Thyroid gland (tissue), 4 donors: ENCODE measurements at regions not wholly inside any gene's neighbourhood (a gene's known extent, or its start where the extent isn't known, plus 50 kb on each side); places are given as distances from the start of the nearest gene placed in this dataset.

Experiments used
- DNase-seq, 2 donors: peaks; one replicate each; pipeline ENCODE4 v3.0.0-alpha.2; 2019
- H3K27ac ChIP-seq, 3 donors: fragments of 200-600 bp; sonication (generic); 1 replicate in 2 of 3; 2 replicates in 1 of 3; pipeline ENCODE4 v1.5.1; 2016 to 2019; ENCODE audit warnings: mild to moderate bottlenecking in 1 of 3, moderate library complexity in 1 of 3
- H3K27me3 ChIP-seq: fragments of 200-600 bp; sonication (generic); one replicate; pipeline ENCODE4 v1.5.1; 2019
- H3K36me3 ChIP-seq, 2 donors: fragments of 200-600 bp; sonication (generic); one replicate each; pipeline ENCODE4 v1.5.1; 2016 to 2019
- H3K4me1 ChIP-seq, 2 donors: fragments of 200-600 bp; sonication (generic); one replicate each; pipeline ENCODE4 v1.5.1; 2017 to 2019
- H3K4me3 ChIP-seq, 3 donors: fragments of 200-600 bp; sonication (generic); replicated peaks in 1 of 3; 1 replicate in 2 of 3; 2 replicates in 1 of 3; pipeline ENCODE4 v1.5.1; 2016; ENCODE audit warnings: mild to moderate bottlenecking in 1 of 3
- H3K9me3 ChIP-seq: fragments of 200-600 bp; sonication (generic); one replicate; pipeline ENCODE4 v1.5.1; 2017
- POLR2A ChIP-seq, 2 donors: fragments of 450-650 bp; IDR thresholded peaks; one replicate each; pipeline ENCODE4 v1.6.1; 2017; ENCODE audit warnings: antibody characterized with exemption in 2 of 2, mild to moderate bottlenecking in 2 of 2, moderate library complexity in 1 of 2
- WGBS, 2 donors: methylation state at CpG; one replicate each; pipeline ENCODE4 v1.1.5; 2017; 5-methylcytosine and 5-hydroxymethylcytosine counted together
- intact Hi-C: fragments of 100-400 bp; cut with DNase I; formaldehyde crosslinking; loops from one replicate; pipeline ENCODE4 v1.15.1; 2023
- TF ChIP-seq, protein P1 (sequence below), 6 experiments: fragments of 200-600 bp in 3 of 6; fragments of 450-650 bp in 3 of 6; sonication (generic) in 3 of 6; IDR thresholded peaks; one replicate each; pipeline ENCODE4 v1.5.1; 2016 to 2019; ENCODE audit warnings: antibody characterized with exemption in 6 of 6, mild to moderate bottlenecking in 2 of 6, inconsistent platforms in 1 of 6, moderate library complexity in 1 of 6

DNA sequence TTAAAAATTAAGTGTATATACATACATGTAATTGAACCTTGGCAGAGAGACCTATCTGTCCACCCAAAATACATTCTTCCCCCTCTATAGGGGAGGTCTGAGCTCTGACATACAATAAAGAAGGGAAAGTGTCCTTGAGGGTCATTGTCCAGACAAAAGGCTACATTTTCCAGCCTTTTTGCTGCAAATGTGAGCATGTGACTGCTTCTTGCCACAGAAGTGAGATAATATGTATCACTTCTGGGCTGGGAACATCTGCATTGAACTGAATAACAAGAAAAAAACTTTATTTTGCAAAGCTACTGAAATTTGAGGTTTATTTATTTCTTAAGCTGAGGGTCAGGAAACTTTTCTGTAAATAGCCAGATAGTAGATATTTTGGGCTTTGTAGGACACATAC lies 131.3 kb downstream of the TBC1D30 start:
- DNase-seq, result no peak
- intact Hi-C loops, result no loop called here
- H3K27ac ChIP-seq, result no peak overlapping the region
- TF ChIP-seq, protein P1, sequence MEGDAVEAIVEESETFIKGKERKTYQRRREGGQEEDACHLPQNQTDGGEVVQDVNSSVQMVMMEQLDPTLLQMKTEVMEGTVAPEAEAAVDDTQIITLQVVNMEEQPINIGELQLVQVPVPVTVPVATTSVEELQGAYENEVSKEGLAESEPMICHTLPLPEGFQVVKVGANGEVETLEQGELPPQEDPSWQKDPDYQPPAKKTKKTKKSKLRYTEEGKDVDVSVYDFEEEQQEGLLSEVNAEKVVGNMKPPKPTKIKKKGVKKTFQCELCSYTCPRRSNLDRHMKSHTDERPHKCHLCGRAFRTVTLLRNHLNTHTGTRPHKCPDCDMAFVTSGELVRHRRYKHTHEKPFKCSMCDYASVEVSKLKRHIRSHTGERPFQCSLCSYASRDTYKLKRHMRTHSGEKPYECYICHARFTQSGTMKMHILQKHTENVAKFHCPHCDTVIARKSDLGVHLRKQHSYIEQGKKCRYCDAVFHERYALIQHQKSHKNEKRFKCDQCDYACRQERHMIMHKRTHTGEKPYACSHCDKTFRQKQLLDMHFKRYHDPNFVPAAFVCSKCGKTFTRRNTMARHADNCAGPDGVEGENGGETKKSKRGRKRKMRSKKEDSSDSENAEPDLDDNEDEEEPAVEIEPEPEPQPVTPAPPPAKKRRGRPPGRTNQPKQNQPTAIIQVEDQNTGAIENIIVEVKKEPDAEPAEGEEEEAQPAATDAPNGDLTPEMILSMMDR (IDR thresholded peaks at IDR 0.05), result no peak
- no peak for TF ChIP-seq POLR2A (IDR thresholded peaks at IDR 0.05)
- no peaks in the 10 kb centered on the region for H3K9me3 ChIP-seq
- no peaks in the 10 kb centered on the region for H3K36me3 ChIP-seq
- no peaks in the 10 kb centered on the region for H3K4me1 ChIP-seq
- no peak overlapping the region for H3K4me3 ChIP-seq
- no peaks in the 10 kb centered on the region for H3K27me3 ChIP-seq

DNA sequence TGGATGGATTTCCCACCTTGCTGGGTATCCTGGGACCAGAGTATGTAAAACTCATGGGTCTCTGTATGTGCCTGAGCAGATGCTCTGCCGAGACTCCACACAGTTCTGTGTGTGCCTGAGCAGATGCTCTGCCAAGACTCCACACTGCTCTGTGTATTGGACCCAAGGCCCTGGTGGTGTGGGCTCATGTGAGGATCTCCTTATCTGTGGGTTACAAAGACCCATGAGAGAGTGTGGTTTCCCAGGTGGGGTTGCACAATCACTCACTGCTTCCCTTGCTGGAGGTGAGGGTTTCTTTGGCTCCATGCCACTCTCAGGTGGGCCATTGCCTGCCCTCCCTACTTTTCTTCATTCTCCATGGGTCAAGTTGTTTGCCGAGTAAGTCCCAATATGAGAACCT lies 141.5 kb downstream of the TBC1D30 start:
- TF ChIP-seq, protein P1 (IDR thresholded peaks at IDR 0.05), result no peak
- no peak for TF ChIP-seq POLR2A (IDR thresholded peaks at IDR 0.05)
- Histone ChIP-seq H3K4me1 (no peaks in the 10 kb centered on the region), H3K9me3 (no peaks in the 10 kb centered on the region), H3K4me3 (no peak overlapping the region), H3K36me3 (no peaks in the 10 kb centered on the region), H3K27me3 (no peaks in the 10 kb centered on the region), H3K27ac (no peak overlapping the region)
- DNase-seq, result no peak
- intact Hi-C loops, result no loop called here
- WGBS, 2 donors, result 79 to 92% methylated on average over 1 to 2 of the region's 2 CpGs

DNA sequence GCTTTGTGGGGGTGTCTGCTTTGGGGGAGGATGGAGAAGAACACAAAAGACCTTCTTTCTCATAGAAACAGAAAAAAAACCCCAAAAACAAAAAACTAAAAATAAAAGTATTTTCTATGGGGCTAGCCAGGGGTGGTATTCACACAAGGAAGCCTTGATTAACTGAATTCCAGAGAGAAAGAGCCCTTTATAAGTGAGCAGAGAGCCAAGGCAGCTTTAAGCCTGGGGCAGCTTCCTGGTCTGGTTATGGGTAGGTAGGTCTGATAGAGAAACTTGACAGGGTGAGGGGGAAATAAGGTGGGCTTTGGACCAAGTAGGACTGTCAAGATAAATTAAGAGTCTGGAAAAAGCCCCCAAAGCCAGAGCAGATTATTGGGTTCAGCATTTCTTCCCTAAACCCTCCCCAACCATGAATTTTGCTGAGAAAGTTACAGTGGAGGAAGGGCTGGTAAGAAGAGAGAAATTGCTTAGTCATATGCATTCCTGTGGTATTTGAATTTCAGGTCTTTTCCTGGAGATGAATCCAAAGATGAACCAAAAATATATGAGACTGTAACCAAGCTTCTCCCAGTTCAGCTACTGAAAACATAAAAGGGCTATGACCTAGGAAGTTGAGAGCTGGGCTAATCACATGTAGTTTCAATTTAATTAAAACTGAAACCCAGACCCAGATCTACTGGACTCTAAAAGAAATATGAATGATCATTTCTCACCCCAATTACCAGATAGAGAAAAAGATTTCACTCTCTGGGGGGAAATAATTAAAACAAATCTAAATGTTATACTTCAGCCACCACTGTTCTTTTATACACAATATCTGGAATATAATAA lies 144.8 kb downstream of the TBC1D30 start:
- H3K4me3 ChIP-seq, result no peak overlapping the region
- DNase-seq, result no peak
- H3K4me1 ChIP-seq, result no peaks in the 10 kb centered on the region
- H3K36me3 ChIP-seq, result no peaks in the 10 kb centered on the region
- no peaks in the 10 kb centered on the region for H3K9me3 ChIP-seq
- intact Hi-C loops, result no loop called here
- TF ChIP-seq, protein P1 (IDR thresholded peaks at IDR 0.05), result no peak
- TF ChIP-seq POLR2A (IDR thresholded peaks at IDR 0.05), result no peak
- H3K27ac ChIP-seq, result no peak overlapping the region
- no peaks in the 10 kb centered on the region for H3K27me3 ChIP-seq

DNA sequence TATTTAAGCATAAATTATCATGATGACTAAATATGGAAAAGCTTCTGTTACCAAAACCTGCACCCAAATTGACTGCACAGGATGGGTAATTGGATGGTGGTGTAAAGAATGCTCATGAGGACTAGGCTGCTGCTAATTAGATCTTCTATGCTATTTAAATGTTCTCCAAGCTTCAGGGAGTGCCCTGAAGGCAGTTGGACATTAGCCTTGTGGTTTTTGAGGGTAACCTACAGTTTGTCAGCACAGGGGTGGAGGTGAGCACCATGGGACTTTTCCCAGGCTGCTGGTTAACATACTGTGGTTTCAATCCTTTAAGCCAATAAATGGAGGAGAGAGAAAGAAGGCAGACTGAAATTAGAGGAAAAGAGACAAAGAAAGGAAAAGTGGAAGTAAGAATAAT lies 145.0 kb downstream of the WIF1 start:
- H3K36me3 ChIP-seq, result no peaks in the 10 kb centered on the region
- no peak for DNase-seq
- H3K27me3 ChIP-seq, result no peaks in the 10 kb centered on the region
- no peaks in the 10 kb centered on the region for H3K9me3 ChIP-seq
- no peaks in the 10 kb centered on the region for H3K4me1 ChIP-seq
- TF ChIP-seq POLR2A (IDR thresholded peaks at IDR 0.05), result no peak
- TF ChIP-seq, protein P1 (IDR thresholded peaks at IDR 0.05), result no peak
- no peak overlapping the region for H3K27ac ChIP-seq
- intact Hi-C loops, result no loop called here
- H3K4me3 ChIP-seq, result no peak overlapping the region

DNA sequence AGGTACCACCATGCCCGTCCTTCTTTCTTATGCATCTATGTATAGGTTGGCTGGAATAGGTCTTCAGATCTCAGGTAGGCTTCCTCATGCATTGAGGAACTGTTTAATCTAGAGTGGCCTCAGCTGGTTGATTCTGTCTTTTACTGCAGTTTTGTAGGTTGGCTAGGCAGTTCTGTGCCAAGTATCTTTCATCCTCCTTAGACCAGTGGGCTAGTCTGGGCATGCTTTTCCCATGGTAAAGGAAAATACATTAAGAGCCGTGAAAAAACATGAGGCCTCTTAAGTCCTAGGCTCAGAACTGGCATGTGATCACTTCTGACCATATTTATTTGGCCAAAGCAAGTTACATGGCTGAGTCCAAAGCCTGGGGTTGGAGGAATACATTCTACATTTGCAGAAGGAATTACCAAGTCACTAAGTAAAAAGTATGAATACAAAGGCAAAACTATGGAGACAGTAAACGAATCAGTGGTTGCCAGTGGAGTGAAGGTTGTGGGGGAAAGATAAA lies 137.3 kb downstream of the WIF1 start:
- Histone ChIP-seq H3K4me1 (no peaks in the 10 kb centered on the region), H3K27ac (no peak overlapping the region), H3K4me3 (no peak overlapping the region), H3K36me3 (no peaks in the 10 kb centered on the region), H3K27me3 (no peaks in the 10 kb centered on the region), H3K9me3 (no peaks in the 10 kb centered on the region)
- no peak for DNase-seq
- intact Hi-C loops, result no loop called here
- no peak for TF ChIP-seq POLR2A (IDR thresholded peaks at IDR 0.05)
- TF ChIP-seq, protein P1 (IDR thresholded peaks at IDR 0.05), result no peak
- 72% methylated on average over 3 of the region's 3 CpGs for WGBS, 2 donors
